HepG2 (cell line): ENCODE measurements at regions not wholly inside any gene's neighbourhood (a gene's known extent, or its start where the extent isn't known, plus 50 kb on each side); places are given as distances from the start of the nearest gene placed in this dataset.

Source experiments
- CENPX ChIP-seq: sonication (generic); formaldehyde crosslinking; IDR thresholded peaks from 2 replicates; pipeline ENCODE4 v1.9.0; 2021; ENCODE audit warnings: mild to moderate bottlenecking, missing genetic modification reagents, moderate library complexity
- TCF7 ChIP-seq: sonication (generic); IDR thresholded peaks from 2 replicates; pipeline ENCODE4 v1.6.1; 2016; ENCODE audit warnings: antibody characterized with exemption, low read depth

- TF ChIP-seq TCF7 (no peak), CENPX (CRISPR knock-in tag) (no peak)
Measured at GRCh38 chr14:54261283-54261682, 135.5 kb upstream of the CDKN3 start.
